D341Med (cell line): ENCODE measurements at regions not wholly inside any gene's neighbourhood (a gene's known extent, or its start where the extent isn't known, plus 50 kb on each side); places are given as distances from the start of the nearest gene placed in this dataset.
A peak's percentile ranks its signal among the peaks of the same experiment; 100 is the strongest.
"Not testable (repeated sequence)": the region's sequence is repeated elsewhere in the genome, so short reads cannot be mapped to it uniquely, and the experiment has no call there.

Experiments used
- DNase-seq: peaks from one replicate; pipeline ENCODE4 v3.0.0; 2012; ENCODE audit warnings: low spot score

DNA sequence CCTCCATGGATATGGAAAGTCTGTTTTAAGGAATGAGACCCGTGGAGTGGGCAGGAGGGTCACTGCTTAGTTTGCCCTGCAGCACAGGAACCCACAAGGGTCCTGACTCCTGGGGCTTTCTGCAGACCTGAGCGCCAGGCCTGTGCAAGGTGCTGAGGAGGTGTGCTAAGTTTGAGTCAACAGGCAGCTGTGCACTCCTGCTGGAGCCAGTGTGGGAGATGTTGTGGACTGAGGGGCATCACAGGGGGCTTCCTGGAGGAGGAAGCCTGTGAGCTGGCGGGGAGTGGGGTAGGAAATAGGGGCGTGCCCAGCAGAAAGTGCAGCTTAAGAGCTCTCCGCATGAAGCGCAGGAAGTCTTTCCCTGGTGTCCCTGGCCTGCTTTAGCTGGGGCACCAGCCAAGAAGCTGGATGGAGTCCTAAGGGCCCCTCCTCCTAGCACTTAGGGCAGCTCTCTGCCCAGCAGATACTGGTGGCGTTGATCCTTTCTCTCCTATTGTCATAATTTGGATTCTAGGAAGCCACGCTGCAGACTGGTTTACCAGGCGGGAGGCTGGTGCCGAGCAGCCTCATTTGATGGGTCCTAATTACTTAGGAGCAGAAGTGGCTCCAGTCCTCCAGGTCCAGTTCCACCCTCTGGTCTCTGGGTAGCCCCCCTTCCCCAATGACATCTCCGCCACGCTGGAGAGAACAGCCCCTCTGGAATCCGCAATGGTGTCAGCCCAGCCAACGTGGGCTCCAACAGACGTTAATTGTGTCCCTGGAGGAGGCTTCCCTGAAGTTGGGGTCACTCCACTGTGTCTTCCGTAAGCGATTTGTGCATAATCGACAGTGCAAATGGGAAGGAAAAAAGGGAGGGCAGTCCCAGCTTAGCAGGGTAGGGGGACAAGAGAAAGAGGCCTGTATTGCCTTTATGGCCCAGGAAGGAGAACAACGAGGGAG, 309.2 kb downstream of the ZNF536 start:
- DNase-seq, result no peak

GRCh38 chr19:30680399-30680798, 308.2 kb downstream of the ZNF536 start:
- DNase-seq, result not testable (repeated sequence)

DNA sequence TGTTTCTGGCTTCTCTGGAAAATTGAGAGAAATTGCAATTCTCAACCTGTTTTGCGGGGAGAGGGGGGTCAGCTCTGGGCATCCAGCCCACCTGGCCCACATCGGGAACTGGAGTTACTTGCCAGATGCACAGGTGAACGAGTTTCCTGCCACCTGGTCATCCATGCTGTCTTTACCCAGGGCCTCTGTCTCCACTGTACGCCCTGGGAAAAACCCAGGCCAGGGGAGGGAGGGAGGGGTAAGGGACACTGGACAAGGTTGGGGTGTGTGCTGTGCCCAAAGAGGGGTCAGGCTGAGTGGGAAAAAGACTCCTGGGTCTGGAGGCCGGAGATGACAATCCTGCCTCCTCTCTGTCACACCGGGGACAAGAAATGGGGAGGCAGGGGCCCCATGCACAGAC, 307.6 kb downstream of the ZNF536 start:
- no peak for DNase-seq

- DNase-seq, result peak; percentile 75
These were observed 307.0 kb downstream of the ZNF536 start for GRCh38 chr19:30679153-30679702.

DNA sequence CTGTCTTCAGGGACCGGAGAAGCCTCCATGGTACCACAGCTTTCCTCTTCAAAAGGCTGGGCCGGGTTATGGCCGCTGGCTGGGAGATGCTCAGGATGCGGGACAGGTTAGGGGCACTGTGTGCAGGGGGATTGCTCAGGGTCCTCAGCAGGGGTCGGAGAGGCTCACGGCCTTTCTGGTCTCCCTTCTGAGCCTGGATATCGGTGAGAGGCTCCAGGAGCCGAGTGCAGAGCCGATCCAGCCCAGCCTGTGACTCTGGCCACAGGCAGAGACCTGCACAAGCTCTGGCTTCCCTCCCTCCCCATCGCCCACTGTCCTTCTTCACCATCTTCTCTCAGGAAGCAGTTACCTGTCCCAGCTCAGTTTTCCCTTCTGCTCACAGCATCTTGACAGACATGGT, 306.0 kb downstream of the ZNF536 start:
- DNase-seq, result no peak

GRCh38 chr19:30677702-30678101, 305.5 kb downstream of the ZNF536 start:
- no peak for DNase-seq

- DNase-seq, result no peak
These were observed 305.0 kb downstream of the ZNF536 start for GRCh38 chr19:30676990-30677679.

DNA sequence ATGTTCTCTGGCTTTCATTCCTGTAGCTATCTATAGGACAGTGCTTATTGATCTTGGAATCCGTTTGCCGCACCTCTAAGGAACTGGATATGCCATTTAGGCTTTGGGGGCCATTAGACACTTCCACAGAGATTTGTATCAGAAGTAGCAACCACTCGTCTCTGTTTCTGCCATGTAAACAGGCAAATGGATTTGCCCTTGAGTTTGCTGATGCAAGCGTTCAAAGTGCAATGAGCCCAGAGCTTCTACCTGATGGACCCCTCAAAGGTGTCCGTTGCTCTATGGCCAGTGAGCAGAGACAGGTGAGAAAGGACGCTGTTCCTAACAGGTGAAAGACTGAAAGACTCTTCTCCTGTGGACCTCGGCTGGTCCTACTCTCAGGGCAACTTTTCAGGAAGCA, 302.9 kb downstream of the ZNF536 start:
- DNase-seq, result no peak

GRCh38 chr19:30674656-30675055, 302.5 kb downstream of the ZNF536 start:
- no peak for DNase-seq

- no peak for DNase-seq
These were observed 301.2 kb downstream of the ZNF536 start for GRCh38 chr19:30673336-30673735.

DNA sequence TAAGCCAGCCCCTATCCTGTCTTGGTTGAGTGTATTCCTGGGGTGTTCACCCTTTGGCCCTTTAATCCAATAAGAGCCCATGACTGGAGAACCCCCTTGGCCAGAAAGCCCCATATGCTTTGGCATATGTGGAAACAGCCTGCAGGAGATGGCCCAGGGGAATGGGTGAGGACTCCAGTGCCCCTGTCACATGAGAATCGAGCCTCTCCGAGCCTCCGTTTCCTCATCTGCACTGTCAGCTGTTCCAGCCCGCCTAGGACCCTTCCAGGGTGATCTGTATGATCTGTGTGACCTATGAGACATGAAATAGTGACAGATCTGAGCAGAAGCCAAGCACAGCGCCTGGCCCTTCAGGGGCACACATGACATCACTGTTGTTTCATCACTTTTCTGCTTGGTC, 300.7 kb downstream of the ZNF536 start:
- no peak for DNase-seq

GRCh38 chr19:30671622-30672051, 299.5 kb downstream of the ZNF536 start:
- DNase-seq, result no peak

DNA sequence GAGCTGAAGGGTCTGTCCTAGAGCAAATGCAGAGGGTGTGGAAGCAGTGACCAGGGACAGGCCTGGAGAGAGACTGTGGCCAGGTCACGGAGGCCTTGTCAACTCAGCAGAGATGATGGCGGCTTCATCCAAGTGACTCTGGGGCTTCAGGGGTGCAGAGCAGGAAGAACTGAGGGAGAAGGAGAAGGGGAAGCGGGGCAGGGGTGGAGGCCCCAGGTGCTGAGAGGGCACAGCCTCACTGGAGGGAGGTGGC, 299.1 kb downstream of the ZNF536 start:
- DNase-seq, result no peak

- DNase-seq, result no peak
These were observed 298.6 kb downstream of the ZNF536 start for GRCh38 chr19:30670562-30671366.

DNA sequence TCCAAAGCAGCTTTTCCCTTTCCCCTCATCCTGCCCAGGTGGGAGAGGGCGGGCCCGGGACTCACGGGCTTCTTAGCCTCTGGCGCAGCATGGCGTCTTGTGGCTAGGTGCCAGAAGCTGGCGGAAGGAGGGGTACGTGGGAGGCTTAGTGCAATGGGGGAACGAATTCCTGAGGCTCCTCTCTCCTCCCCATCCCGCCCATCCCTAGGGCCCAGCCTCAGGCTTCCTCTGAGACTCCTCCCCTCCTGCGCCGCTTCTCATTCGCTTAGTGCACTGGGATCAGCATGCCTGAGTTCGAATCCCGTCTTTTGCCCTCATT, 297.8 kb downstream of the ZNF536 start:
- DNase-seq, result peak; percentile 60

- DNase-seq, result peak; percentile 82
These were observed 297.3 kb downstream of the ZNF536 start for GRCh38 chr19:30669329-30670010.

- DNase-seq, result no peak
These were observed 296.5 kb downstream of the ZNF536 start for GRCh38 chr19:30668521-30669155.

GRCh38 chr19:30667746-30668145, 295.6 kb downstream of the ZNF536 start:
- no peak for DNase-seq

- DNase-seq, result no peak
These were observed 295.0 kb downstream of the ZNF536 start for GRCh38 chr19:30667227-30667626.

- DNase-seq, result peak; percentile 76
These were observed 294.2 kb downstream of the ZNF536 start for GRCh38 chr19:30666301-30666803.

GRCh38 chr19:30665449-30665848, 293.3 kb downstream of the ZNF536 start:
- no peak for DNase-seq
